CD4-positive, alpha-beta T cell (primary cell): ENCODE measurements at regions not wholly inside any gene's neighbourhood (a gene's known extent, or its start where the extent isn't known, plus 50 kb on each side); places are given as distances from the start of the nearest gene placed in this dataset.

Experiments
- ATAC-seq: fragments of 200-7000 bp; cut with Tn5 transposase; one replicate; pipeline ENCODE4 v1.10.0; 2022; ENCODE audit warnings: mild to moderate bottlenecking; ENCODE audit not compliant: poor library complexity
- CTCF ChIA-PET: fragments of 350-600 bp; sonication (Branson Sonifier 250); formaldehyde crosslinking; loops from one replicate; lab custom pipeline; 2021; ENCODE audit warnings: antibody characterized with exemption, inconsistent platforms; lab: Charles Lee
- POLR2A ChIA-PET: fragments of 350-600 bp; sonication (Branson Sonifier 250); formaldehyde crosslinking; loops from one replicate; lab custom pipeline; 2021; ENCODE audit warnings: antibody characterized with exemption, inconsistent platforms; lab: Charles Lee
- DNase-seq, 14 experiments: peaks; one replicate each; pipeline ENCODE4 v3.0.0-alpha.2; 2013 to 2020; ENCODE audit warnings: mixed read lengths in 2 of 14
- H3K27ac ChIP-seq, 2 donors: one replicate each; pipeline versions ENCODE4 v1.5.1 to v1.7.0; 2013; ENCODE audit warnings: low read length in 2 of 2, low read depth in 1 of 2, mild to moderate bottlenecking in 1 of 2
- H3K27me3 ChIP-seq, 2 experiments: 1 replicate in 1 of 2; 2 replicates in 1 of 2; pipeline versions ENCODE4 v1.6.1 to v1.7.0; 2013; ENCODE audit warnings: low read length in 2 of 2, control low read depth in 1 of 2, mild to moderate bottlenecking in 1 of 2, moderate library complexity in 1 of 2; ENCODE audit not compliant: insufficient read depth in 2 of 2, control insufficient read depth in 1 of 2
- H3K36me3 ChIP-seq: one replicate; pipeline ENCODE4 v1.6.1; 2013; ENCODE audit warnings: low read length, control low read depth; ENCODE audit not compliant: insufficient read depth
- H3K4me1 ChIP-seq: one replicate; pipeline ENCODE4 v1.6.1; 2013; ENCODE audit warnings: low read length, control low read depth; ENCODE audit not compliant: insufficient read depth
- H3K4me3 ChIP-seq: one replicate; pipeline ENCODE4 v1.5.1; 2013; ENCODE audit warnings: mild to moderate bottlenecking, low read length, moderate library complexity
- H3K9me3 ChIP-seq, 2 experiments: 1 replicate in 1 of 2; 2 replicates in 1 of 2; pipeline versions ENCODE4 v1.6.1 to v1.7.0; 2013; ENCODE audit warnings: low read length in 2 of 2, mild to moderate bottlenecking in 2 of 2, control low read depth in 1 of 2, moderate library complexity in 1 of 2; ENCODE audit not compliant: control insufficient read depth in 1 of 2, insufficient read depth in 1 of 2
- H3K27ac Mint-ChIP-seq: one replicate; pipeline ENCODE4 v1.8.0; 2020; ENCODE audit warnings: mixed read lengths
- H3K27me3 Mint-ChIP-seq: one replicate; pipeline ENCODE4 v1.8.0; 2021; ENCODE audit warnings: mixed read lengths
- H3K36me3 Mint-ChIP-seq: one replicate; pipeline ENCODE4 v1.8.0; 2021; ENCODE audit warnings: low read depth, mixed read lengths
- H3K4me1 Mint-ChIP-seq: one replicate; pipeline ENCODE4 v1.8.0; 2021; ENCODE audit warnings: low read depth, mixed read lengths
- H3K4me3 Mint-ChIP-seq: one replicate; pipeline ENCODE4 v1.8.0; 2020; ENCODE audit warnings: mild to moderate bottlenecking, mixed read lengths
- H3K9me3 Mint-ChIP-seq: one replicate; pipeline ENCODE4 v1.8.0; 2020; ENCODE audit warnings: mixed read lengths
- intact Hi-C, 2 experiments: fragments of 100-400 bp; cut with DNase I in 1 of 2; cut with micrococcal nuclease in 1 of 2; formaldehyde crosslinking; loops; one replicate each; pipeline versions ENCODE4 v1.15.1 to v1.9.0; 2023 to 2025; cut with DNase I, micrococcal nuclease
- TF ChIP-seq, protein P1 (sequence below): fragments of 200-600 bp; IDR thresholded peaks from one replicate; pipeline ENCODE4 v1.8.0; 2022; ENCODE audit warnings: antibody characterized with exemption, mild to moderate bottlenecking

DNA sequence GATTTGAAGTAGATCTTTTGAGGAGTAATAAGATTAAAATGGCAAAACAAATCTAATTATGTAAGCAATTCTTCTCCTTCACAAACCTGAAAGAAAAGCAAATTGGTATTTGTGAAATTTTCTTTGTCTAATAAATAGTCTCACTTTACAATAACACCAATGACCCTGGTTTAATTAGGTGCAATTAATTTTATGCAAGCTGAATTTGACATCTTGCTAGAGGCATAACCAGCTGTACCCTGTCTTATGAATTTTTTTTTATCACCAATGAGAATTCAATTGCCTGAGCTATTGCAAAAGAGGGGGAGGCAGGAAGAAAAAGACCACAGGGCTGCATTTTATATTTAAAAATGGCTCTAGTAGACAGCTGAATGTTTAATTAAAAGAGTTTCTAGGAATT, 113.5 kb upstream of the IL12A start:
- no peak for DNase-seq
- H3K4me3 Mint-ChIP-seq = no peak overlapping the region
- CTCF ChIA-PET = no interaction called here
- TF ChIP-seq, protein P1, sequence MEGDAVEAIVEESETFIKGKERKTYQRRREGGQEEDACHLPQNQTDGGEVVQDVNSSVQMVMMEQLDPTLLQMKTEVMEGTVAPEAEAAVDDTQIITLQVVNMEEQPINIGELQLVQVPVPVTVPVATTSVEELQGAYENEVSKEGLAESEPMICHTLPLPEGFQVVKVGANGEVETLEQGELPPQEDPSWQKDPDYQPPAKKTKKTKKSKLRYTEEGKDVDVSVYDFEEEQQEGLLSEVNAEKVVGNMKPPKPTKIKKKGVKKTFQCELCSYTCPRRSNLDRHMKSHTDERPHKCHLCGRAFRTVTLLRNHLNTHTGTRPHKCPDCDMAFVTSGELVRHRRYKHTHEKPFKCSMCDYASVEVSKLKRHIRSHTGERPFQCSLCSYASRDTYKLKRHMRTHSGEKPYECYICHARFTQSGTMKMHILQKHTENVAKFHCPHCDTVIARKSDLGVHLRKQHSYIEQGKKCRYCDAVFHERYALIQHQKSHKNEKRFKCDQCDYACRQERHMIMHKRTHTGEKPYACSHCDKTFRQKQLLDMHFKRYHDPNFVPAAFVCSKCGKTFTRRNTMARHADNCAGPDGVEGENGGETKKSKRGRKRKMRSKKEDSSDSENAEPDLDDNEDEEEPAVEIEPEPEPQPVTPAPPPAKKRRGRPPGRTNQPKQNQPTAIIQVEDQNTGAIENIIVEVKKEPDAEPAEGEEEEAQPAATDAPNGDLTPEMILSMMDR = no peak
- H3K4me1 Mint-ChIP-seq = no peaks in the 10 kb centered on the region
- H3K4me3 ChIP-seq = no peak overlapping the region
- intact Hi-C loops = no loop called here
- H3K27ac Mint-ChIP-seq = no peak overlapping the region
- POLR2A ChIA-PET = no interaction called here
- H3K36me3 Mint-ChIP-seq = no peaks in the 10 kb centered on the region
- no peaks in the 10 kb centered on the region for H3K9me3 ChIP-seq
- H3K9me3 Mint-ChIP-seq = no peaks in the 10 kb centered on the region
- H3K27me3 Mint-ChIP-seq = peaks cover 14% of the 10 kb centered on the region
- H3K4me1 ChIP-seq = no peaks in the 10 kb centered on the region
- no peak overlapping the region for H3K27ac ChIP-seq
- no peak for ATAC-seq
- no peaks in the 10 kb centered on the region for H3K36me3 ChIP-seq
- H3K27me3 ChIP-seq = peaks cover 0 to 11% of the 10 kb centered on the region in 2 experiments

DNA sequence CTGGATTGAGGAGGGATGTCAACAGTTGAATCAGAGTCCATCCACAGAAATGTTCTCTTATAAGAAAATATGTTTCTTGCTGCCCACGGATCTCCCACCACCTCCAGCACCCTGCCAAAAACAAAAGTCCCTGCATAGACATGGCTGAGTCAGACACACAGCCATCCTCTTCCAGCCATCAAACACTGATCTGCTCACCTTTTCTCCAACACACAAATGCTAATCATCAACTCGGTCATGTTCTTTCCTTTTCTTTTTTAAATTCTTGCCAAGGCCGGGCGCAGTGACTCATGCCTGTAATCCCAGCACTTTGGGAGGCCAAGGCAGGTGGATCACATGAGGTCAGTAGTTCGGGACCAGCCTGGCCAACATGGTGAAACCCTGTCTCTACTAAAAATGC, 110.7 kb upstream of the IL12A start:
- intact Hi-C loops = no loop called here
- Mint-ChIP-seq H3K9me3 (no peaks in the 10 kb centered on the region), H3K36me3 (no peaks in the 10 kb centered on the region), H3K4me1 (no peaks in the 10 kb centered on the region), H3K4me3 (no peak overlapping the region), H3K27me3 (peaks cover 14% of the 10 kb centered on the region), H3K27ac (no peak overlapping the region)
- H3K9me3 ChIP-seq = no peaks in the 10 kb centered on the region
- ChIA-PET POLR2A (no interaction called here), CTCF (no interaction called here)
- no peak overlapping the region for H3K27ac ChIP-seq
- H3K27me3 ChIP-seq = no peaks in the 10 kb centered on the region
- TF ChIP-seq, protein P1 = no peak
- no peak for ATAC-seq
- no peak for DNase-seq
- H3K4me3 ChIP-seq = no peak overlapping the region
- no peaks in the 10 kb centered on the region for H3K36me3 ChIP-seq
- H3K4me1 ChIP-seq = no peaks in the 10 kb centered on the region

DNA sequence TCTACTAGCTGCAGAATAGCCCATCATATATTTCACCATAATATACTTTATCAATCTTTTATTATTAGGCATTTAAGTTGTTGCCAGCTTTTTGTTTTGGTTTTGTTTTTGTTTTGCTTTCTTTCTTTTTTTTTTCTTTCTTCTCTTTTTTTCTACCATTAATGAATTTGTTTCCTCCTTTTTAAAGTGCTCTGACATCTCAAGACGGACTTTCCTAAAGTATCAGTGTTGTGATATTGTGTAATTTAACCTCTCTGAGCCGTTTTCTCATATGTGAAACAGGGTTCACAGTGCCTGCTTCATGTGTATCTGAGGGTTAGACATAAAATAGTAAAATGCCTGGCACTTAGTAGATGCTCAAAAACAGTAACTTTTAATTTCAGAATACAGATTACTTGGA, 109.5 kb upstream of the IL12A start:
- DNase-seq (no peak), ATAC-seq (no peak)
- H3K4me3 Mint-ChIP-seq = no peak overlapping the region
- no peaks in the 10 kb centered on the region for H3K9me3 ChIP-seq
- ChIA-PET CTCF (no interaction called here), POLR2A (no interaction called here)
- no peaks in the 10 kb centered on the region for H3K27me3 ChIP-seq
- H3K36me3 Mint-ChIP-seq = no peaks in the 10 kb centered on the region
- intact Hi-C loops = no loop called here
- H3K9me3 Mint-ChIP-seq = no peaks in the 10 kb centered on the region
- TF ChIP-seq, protein P1 = no peak
- H3K4me1 ChIP-seq = no peaks in the 10 kb centered on the region
- H3K4me1 Mint-ChIP-seq = no peaks in the 10 kb centered on the region
- H3K36me3 ChIP-seq = no peaks in the 10 kb centered on the region
- no peak overlapping the region for H3K27ac Mint-ChIP-seq
- no peak overlapping the region for H3K27ac ChIP-seq
- no peak overlapping the region for H3K4me3 ChIP-seq
- peaks cover 14% of the 10 kb centered on the region for H3K27me3 Mint-ChIP-seq
